H7 (cell line): ENCODE measurements at regions not wholly inside any gene's neighbourhood (a gene's known extent, or its start where the extent isn't known, plus 50 kb on each side); places are given as distances from the start of the nearest gene placed in this dataset.

Experiments
- DNase-seq: peaks from one replicate; pipeline ENCODE4 v3.0.0; 2012
- H3K27me3 ChIP-seq: 2 replicates; pipeline ENCODE4 v1.6.0; 2011; ENCODE audit warnings: mild to moderate bottlenecking, low read length; ENCODE audit not compliant: control insufficient read depth, insufficient read depth
- H3K36me3 ChIP-seq: replicated peaks from 2 replicates; pipeline ENCODE4 v1.5.1; 2011; ENCODE audit warnings: low read length; ENCODE audit not compliant: control insufficient read depth, insufficient read depth
- H3K4me3 ChIP-seq: 2 replicates; pipeline ENCODE4 v1.5.1; 2011; ENCODE audit warnings: low read depth, mild to moderate bottlenecking, control low read depth, low read length, moderate library complexity; ENCODE audit not compliant: insufficient read depth

- DNase-seq: no peak
- no peaks in the 10 kb centered on the region for H3K27me3 ChIP-seq
- no peaks in the 10 kb centered on the region for H3K36me3 ChIP-seq
- H3K4me3 ChIP-seq: no peak overlapping the region
Measured at GRCh38 chr20:20859510-20859909, 147.1 kb upstream of the RALGAPA2 start.

- DNase-seq: no peak
- no peaks in the 10 kb centered on the region for H3K36me3 ChIP-seq
- no peaks in the 10 kb centered on the region for H3K27me3 ChIP-seq
- H3K4me3 ChIP-seq: no peak overlapping the region
Measured at GRCh38 chr20:20856956-20857355, 144.5 kb upstream of the RALGAPA2 start.

GRCh38 chr20:20856306-20856705 lies 143.9 kb upstream of the RALGAPA2 start:
- no peaks in the 10 kb centered on the region for H3K36me3 ChIP-seq
- H3K27me3 ChIP-seq: no peaks in the 10 kb centered on the region
- H3K4me3 ChIP-seq: no peak overlapping the region
- no peak for DNase-seq

GRCh38 chr20:20851385-20851784 lies 138.9 kb upstream of the RALGAPA2 start:
- no peak for DNase-seq
- Histone ChIP-seq H3K36me3 (no peaks in the 10 kb centered on the region), H3K27me3 (no peaks in the 10 kb centered on the region), H3K4me3 (no peak overlapping the region)

GRCh38 chr20:20850407-20850806 lies 138.0 kb upstream of the RALGAPA2 start:
- Histone ChIP-seq H3K4me3 (no peak overlapping the region), H3K27me3 (no peaks in the 10 kb centered on the region), H3K36me3 (no peaks in the 10 kb centered on the region)
- DNase-seq: no peak

GRCh38 chr20:20849161-20849560 lies 136.7 kb upstream of the RALGAPA2 start:
- H3K27me3 ChIP-seq: no peaks in the 10 kb centered on the region
- no peak overlapping the region for H3K4me3 ChIP-seq
- DNase-seq: no peak
- no peaks in the 10 kb centered on the region for H3K36me3 ChIP-seq

- H3K4me3 ChIP-seq: no peak overlapping the region
Measured at GRCh38 chr20:20847814-20848213, 135.4 kb upstream of the RALGAPA2 start.

GRCh38 chr20:20843982-20844381 lies 131.5 kb upstream of the RALGAPA2 start:
- Histone ChIP-seq H3K36me3 (no peaks in the 10 kb centered on the region), H3K27me3 (no peaks in the 10 kb centered on the region), H3K4me3 (no peak overlapping the region)
- peak; percentile 82 for DNase-seq

More at GRCh38 chr20:20847814-20848213, 135.4 kb upstream of the RALGAPA2 start:
- Histone ChIP-seq H3K36me3 (no peaks in the 10 kb centered on the region), H3K27me3 (no peaks in the 10 kb centered on the region)
- DNase-seq: no peak

- no peak for DNase-seq
- Histone ChIP-seq H3K4me3 (no peak overlapping the region), H3K36me3 (no peaks in the 10 kb centered on the region), H3K27me3 (no peaks in the 10 kb centered on the region)
Measured at GRCh38 chr20:20839771-20840170, 127.3 kb upstream of the RALGAPA2 start.

- peak; percentile 74 for DNase-seq
- Histone ChIP-seq H3K4me3 (no peak overlapping the region), H3K36me3 (no peaks in the 10 kb centered on the region), H3K27me3 (no peaks in the 10 kb centered on the region)
Measured at GRCh38 chr20:20837574-20838021, 125.2 kb upstream of the RALGAPA2 start.

- DNase-seq: no peak
- Histone ChIP-seq H3K4me3 (no peak overlapping the region), H3K36me3 (no peaks in the 10 kb centered on the region), H3K27me3 (no peaks in the 10 kb centered on the region)
Measured at GRCh38 chr20:20836836-20837235, 124.4 kb upstream of the RALGAPA2 start.

GRCh38 chr20:20835897-20836296 lies 123.5 kb upstream of the RALGAPA2 start:
- no peak for DNase-seq
- no peaks in the 10 kb centered on the region for H3K27me3 ChIP-seq
- no peak overlapping the region for H3K4me3 ChIP-seq
- H3K36me3 ChIP-seq: no peaks in the 10 kb centered on the region

- no peaks in the 10 kb centered on the region for H3K36me3 ChIP-seq
- H3K27me3 ChIP-seq: no peaks in the 10 kb centered on the region
- no peak overlapping the region for H3K4me3 ChIP-seq
- no peak for DNase-seq
Measured at GRCh38 chr20:20834008-20834407, 121.6 kb upstream of the RALGAPA2 start.

- no peaks in the 10 kb centered on the region for H3K27me3 ChIP-seq
- no peaks in the 10 kb centered on the region for H3K36me3 ChIP-seq
- DNase-seq: no peak
- no peak overlapping the region for H3K4me3 ChIP-seq
Measured at GRCh38 chr20:20832715-20833114, 120.3 kb upstream of the RALGAPA2 start.

- Histone ChIP-seq H3K36me3 (no peaks in the 10 kb centered on the region), H3K27me3 (no peaks in the 10 kb centered on the region), H3K4me3 (no peak overlapping the region)
- peak; percentile 1 for DNase-seq
Measured at GRCh38 chr20:20831794-20832193, 119.3 kb upstream of the RALGAPA2 start.

GRCh38 chr20:20829681-20830080 lies 117.2 kb upstream of the RALGAPA2 start:
- H3K4me3 ChIP-seq: no peak overlapping the region
- no peaks in the 10 kb centered on the region for H3K27me3 ChIP-seq
- no peaks in the 10 kb centered on the region for H3K36me3 ChIP-seq
- DNase-seq: no peak
